H1 (cell line): ENCODE measurements at regions not wholly inside any gene's neighbourhood (a gene's known extent, or its start where the extent isn't known, plus 50 kb on each side); places are given as distances from the start of the nearest gene placed in this dataset.

Experiments used
- CTCF ChIA-PET: fragments of 300-600 bp; sonication (Branson Sonifier 250); formaldehyde crosslinking; loops from one replicate; lab custom pipeline; 2021; ENCODE audit not compliant: partially characterized antibody; lab: Charles Lee
- POLR2A ChIA-PET: fragments of 300-600 bp; sonication (Branson Sonifier 250); formaldehyde crosslinking; loops from one replicate; lab custom pipeline; 2021; ENCODE audit warnings: inconsistent platforms; ENCODE audit not compliant: partially characterized antibody; lab: Charles Lee
- DNase-seq, 2 experiments: peaks; one replicate each; pipeline versions ENCODE4 v3.0.0 to v3.0.0-alpha.2; 2010 to 2022; ENCODE audit warnings: low spot score in 2 of 2, low read depth in 1 of 2, mixed read lengths in 1 of 2
- FAIRE-seq: peaks from 2 replicates; lab custom pipeline; 2011; peaks lifted over from hg19 to GRCh38; lab: Jason Lieb, UNC
- H2AFZ ChIP-seq: 2 replicates; pipeline ENCODE4 v1.8.1; 2012; ENCODE audit warnings: low read length, inconsistent platforms
- H2AK5ac ChIP-seq: 2 replicates; pipeline ENCODE4 v1.6.1; 2013; ENCODE audit warnings: low read depth, low read length
- H2BK120ac ChIP-seq: replicated peaks from 2 replicates; pipeline ENCODE3; 2013; ENCODE audit warnings: low read depth, low read length, inconsistent platforms
- H2BK12ac ChIP-seq: 2 replicates; pipeline ENCODE4 v1.6.1; 2013; ENCODE audit warnings: low read depth, low read length
- H2BK15ac ChIP-seq: 2 replicates; pipeline ENCODE4 v1.6.1; 2013; ENCODE audit warnings: low read length
- H2BK20ac ChIP-seq: 2 replicates; pipeline ENCODE4 v1.6.1; 2013; ENCODE audit warnings: low read length
- H2BK5ac ChIP-seq: 2 replicates; pipeline ENCODE4 v1.6.1; 2013; ENCODE audit warnings: low read depth, low read length
- H3K14ac ChIP-seq: 2 replicates; pipeline ENCODE4 v1.6.1; 2013; ENCODE audit warnings: inconsistent platforms; ENCODE audit not compliant: insufficient read length
- H3K18ac ChIP-seq: 2 replicates; pipeline ENCODE4 v1.6.1; 2013; ENCODE audit warnings: low read length; ENCODE audit errors: extremely low read depth
- H3K23ac ChIP-seq: 2 replicates; pipeline ENCODE4 v1.6.1; 2013; ENCODE audit warnings: inconsistent platforms; ENCODE audit not compliant: insufficient read length
- H3K23me2 ChIP-seq: 2 replicates; pipeline ENCODE4 v1.6.1; 2013; ENCODE audit warnings: low read depth, low read length
- H3K27ac ChIP-seq: 2 replicates; pipeline ENCODE4 v1.6.1; 2011; ENCODE audit warnings: low read depth, low read length, inconsistent platforms
- H3K27me3 ChIP-seq, 4 experiments: replicated peaks in 1 of 4; 1 replicate in 1 of 4; 2 replicates in 3 of 4; pipeline versions ENCODE4 v1.6.1 to v1.8.1; 2011 to 2013; ENCODE audit warnings: low read length in 3 of 4, mild to moderate bottlenecking in 3 of 4, inconsistent platforms in 2 of 4, mixed read lengths in 2 of 4, moderate library complexity in 1 of 4; ENCODE audit not compliant: control insufficient read depth in 3 of 4, insufficient read depth in 3 of 4; ENCODE audit errors: extremely low read depth in 1 of 4
- H3K36me3 ChIP-seq, 4 experiments: 2 replicates each; pipeline versions ENCODE4 v1.6.1 to v1.8.1; 2011 to 2013; ENCODE audit warnings: mild to moderate bottlenecking in 4 of 4, low read length in 3 of 4, moderate library complexity in 2 of 4, control low read depth in 1 of 4, inconsistent platforms in 1 of 4; ENCODE audit not compliant: insufficient read depth in 4 of 4, control insufficient read depth in 2 of 4
- H3K4ac ChIP-seq: replicated peaks from 2 replicates; pipeline ENCODE3; 2013; ENCODE audit warnings: low read length, low read depth, mixed read lengths, inconsistent platforms; ENCODE audit not compliant: insufficient read length
- H3K4me1 ChIP-seq, 4 experiments: replicated peaks in 1 of 4; 1 replicate in 1 of 4; 2 replicates in 3 of 4; pipeline versions ENCODE4 v1.6.1 to v1.8.1; 2011 to 2013; ENCODE audit warnings: low read length in 3 of 4, inconsistent platforms in 2 of 4, mixed read lengths in 1 of 4; ENCODE audit not compliant: insufficient read depth in 4 of 4, control insufficient read depth in 3 of 4
- H3K4me2 ChIP-seq, 2 experiments: 2 replicates each; pipeline versions ENCODE4 v1.6.1 to v1.8.1; 2011 to 2013; ENCODE audit warnings: low read depth in 2 of 2, low read length in 2 of 2, control low read depth in 1 of 2, inconsistent platforms in 1 of 2, mild to moderate bottlenecking in 1 of 2; ENCODE audit not compliant: insufficient read depth in 1 of 2
- H3K4me3 ChIP-seq, 4 experiments: fragments of 200-600, 300-600 bp in 1 of 4; sonication (generic), shearing (Covaris generic), sonication (Bioruptor Twin) in 1 of 4; 2 replicates each; pipeline versions ENCODE4 v1.5.1 to v1.8.1; 2011 to 2016; ENCODE audit warnings: low read length in 4 of 4, low read depth in 3 of 4, control low read depth in 2 of 4, inconsistent platforms in 2 of 4, mild to moderate bottlenecking in 2 of 4, mixed read lengths in 1 of 4, moderate library complexity in 1 of 4; ENCODE audit not compliant: insufficient read depth in 2 of 4; ENCODE audit errors: extremely low read depth in 1 of 4
- H3K56ac ChIP-seq: replicated peaks from 2 replicates; pipeline ENCODE3; 2013; ENCODE audit warnings: low read depth, mild to moderate bottlenecking, mixed read lengths, low read length, inconsistent platforms; ENCODE audit not compliant: insufficient read length
- H3K79me1 ChIP-seq: 2 replicates; pipeline ENCODE4 v1.6.1; 2013; ENCODE audit warnings: low read depth, low read length, control low read depth
- H3K79me2 ChIP-seq, 2 experiments: 2 replicates each; pipeline versions ENCODE4 v1.6.1 to v1.8.1; 2012 to 2013; ENCODE audit warnings: low read length in 2 of 2, mild to moderate bottlenecking in 2 of 2, inconsistent platforms in 1 of 2; ENCODE audit not compliant: insufficient read depth in 2 of 2, control insufficient read depth in 1 of 2
- H3K9ac ChIP-seq, 4 experiments: replicated peaks in 1 of 4; 1 replicate in 1 of 4; 2 replicates in 3 of 4; pipeline versions ENCODE4 v1.6.1 to v1.8.1; 2011 to 2013; ENCODE audit warnings: low read depth in 3 of 4, low read length in 3 of 4, control low read depth in 2 of 4, mild to moderate bottlenecking in 2 of 4, moderate library complexity in 2 of 4, inconsistent platforms in 1 of 4; ENCODE audit errors: extremely low read depth in 1 of 4
- H3K9me3 ChIP-seq, 2 experiments: 2 replicates each; pipeline versions ENCODE4 v1.6.1 to v1.8.1; 2012 to 2013; ENCODE audit warnings: mild to moderate bottlenecking in 2 of 2, moderate library complexity in 2 of 2, control low read depth in 1 of 2, inconsistent platforms in 1 of 2, low read depth in 1 of 2, low read length in 1 of 2, mixed read lengths in 1 of 2; ENCODE audit not compliant: insufficient read depth in 2 of 2
- H4K20me1 ChIP-seq, 2 experiments: replicated peaks in 1 of 2; 2 replicates each; pipeline versions ENCODE3 to v1.8.1; 2011 to 2013; ENCODE audit warnings: inconsistent platforms in 2 of 2, low read length in 2 of 2, mild to moderate bottlenecking in 1 of 2; ENCODE audit not compliant: insufficient read depth in 2 of 2, control insufficient read depth in 1 of 2
- H4K5ac ChIP-seq: 2 replicates; pipeline ENCODE4 v1.6.1; 2013; ENCODE audit warnings: low read length, low read depth, mixed read lengths, inconsistent platforms; ENCODE audit not compliant: insufficient read length
- H4K8ac ChIP-seq: 2 replicates; pipeline ENCODE4 v1.8.0; 2013; ENCODE audit warnings: mild to moderate bottlenecking, moderate library complexity, low read length, inconsistent platforms; ENCODE audit not compliant: insufficient read depth; ENCODE audit errors: extremely low read depth
- H4K91ac ChIP-seq: replicated peaks from 2 replicates; pipeline ENCODE3; 2013; ENCODE audit warnings: low read length, mixed read lengths, inconsistent platforms; ENCODE audit not compliant: insufficient read length
- ATF3 ChIP-seq: IDR thresholded peaks from 2 replicates; pipeline ENCODE4 v1.6.1; 2011; ENCODE audit warnings: low read depth, mild to moderate bottlenecking, low read length; ENCODE audit not compliant: insufficient read depth
- KDM4A ChIP-seq: IDR thresholded peaks from one replicate; pipeline ENCODE4 v1.7.1; 2012; ENCODE audit warnings: low read depth, mild to moderate bottlenecking, moderate library complexity, low read length, inconsistent platforms; ENCODE audit not compliant: severe bottlenecking
- SP4 ChIP-seq: IDR thresholded peaks from 2 replicates; pipeline ENCODE4 v1.6.1; 2012; ENCODE audit warnings: low read length, inconsistent platforms
- WGBS, 2 experiments: shearing (Covaris generic) in 1 of 2; methylation state at CpG; one replicate each; pipeline versions ENCODE4 v1.1.6 to v1.1.7; 2013 to 2015; ENCODE audit warnings: low lambda C conversion rate in 2 of 2, mixed read lengths in 2 of 2, inconsistent platforms in 1 of 2, low coverage in 1 of 2, missing lambda C conversion rate in 1 of 2; ENCODE audit not compliant: insufficient replicate concordance in 2 of 2, insufficient coverage in 1 of 2, insufficient read length in 1 of 2; ENCODE audit errors: extremely low coverage in 1 of 2, missing lambda C conversion rate in 1 of 2; 5-methylcytosine and 5-hydroxymethylcytosine counted together

GRCh38 chr5:106974272-106974671 is 696.5 kb downstream of the EFNA5 start:
- Histone ChIP-seq H2BK5ac (no peak overlapping the region), H4K91ac (no peak overlapping the region), H4K8ac (no peak overlapping the region), H3K14ac (no peak overlapping the region), H3K36me3 (no peaks in the 10 kb centered on the region), H3K79me1 (no peaks in the 10 kb centered on the region; the same call in 1 of the 2 replicates), H3K18ac (no peak overlapping the region), H3K23me2 (no peaks in the 10 kb centered on the region), H3K9ac (no peak overlapping the region), H3K4ac (no peak overlapping the region), H3K27me3 (no peaks in the 10 kb centered on the region), H3K9me3 (no peaks in the 10 kb centered on the region), H2AK5ac (no peak overlapping the region), H4K5ac (no peak overlapping the region), H2BK12ac (no peak overlapping the region), H3K4me3 (no peak overlapping the region), H2AFZ (no peak overlapping the region), H2BK15ac (no peak overlapping the region), H4K20me1 (no peaks in the 10 kb centered on the region), H3K23ac (no peak overlapping the region), H2BK120ac (peak overlapping the region; percentile 67), H3K56ac (no peak overlapping the region), H3K79me2 (peaks cover 0 to 56% of the 10 kb centered on the region in 2 experiments; a peak in 2 of 4 replicates), H3K4me2 (peak overlapping the region in 1 of 2 experiments; percentile 29; a peak in 2 of 4 replicates), H3K27ac (no peak overlapping the region), H3K4me1 (peaks cover 0 to 11% (median 4%) of the 10 kb centered on the region in 4 experiments; a peak in 3 of 7 replicates), H2BK20ac (no peak overlapping the region)
- CTCF ChIA-PET = interaction anchor here (1.1 to 1.4 kb wide), 3 partner anchors 12 to 130 kb away, joined by 3 to 5 read pairs (median 3); no protein-coding TSS in a partner anchor
- DNase-seq (no peak), FAIRE-seq (no peak)
- POLR2A ChIA-PET = interaction anchor here (0.7 to 2.4 kb wide), 4 partner anchors 10 to 17 kb away, joined by 3 to 13 read pairs (median 8); no protein-coding TSS in a partner anchor
- 41% methylated on average over 2 of the region's 2 CpGs; no CpG with 5 or more reads in 1 of the 2 experiments for WGBS, 2 experiments
- TF ChIP-seq ATF3 = no peak
- TF ChIP-seq KDM4A = no peak
- no peak for TF ChIP-seq SP4
